Esophagus muscularis mucosa (tissue), 4 donors: ENCODE measurements at regions not wholly inside any gene's neighbourhood (a gene's known extent, or its start where the extent isn't known, plus 50 kb on each side); places are given as distances from the start of the nearest gene placed in this dataset.

ENCODE experiments used
- DNase-seq: peaks from one replicate; pipeline ENCODE4 v3.0.0-alpha.2; 2017; ENCODE audit errors: extremely low spot score
- H3K27ac ChIP-seq, 4 donors: fragments of 200-600 bp; sonication (generic); replicated peaks in 1 of 4; 1 replicate in 3 of 4; 2 replicates in 1 of 4; pipeline ENCODE4 v1.5.1; 2016 to 2019; ENCODE audit warnings: mild to moderate bottlenecking in 1 of 4
- H3K27me3 ChIP-seq, 4 donors: fragments of 200-600 bp; sonication (generic); one replicate each; pipeline versions ENCODE4 v1.5.1 to v1.6.0; 2016 to 2019
- H3K36me3 ChIP-seq, 4 donors: fragments of 200-600 bp; sonication (generic); one replicate each; pipeline ENCODE4 v1.5.1; 2016 to 2019
- H3K4me1 ChIP-seq, 4 donors: fragments of 200-600 bp; sonication (generic); one replicate each; pipeline ENCODE4 v1.5.1; 2016 to 2019
- H3K4me3 ChIP-seq, 4 donors: fragments of 200-600 bp; sonication (generic); 1 replicate in 2 of 4; 2 replicates in 2 of 4; pipeline ENCODE4 v1.5.1; 2016 to 2019; ENCODE audit warnings: mild to moderate bottlenecking in 4 of 4, moderate library complexity in 1 of 4
- H3K9me3 ChIP-seq, 4 donors: fragments of 200-600 bp; sonication (generic); 1 replicate in 3 of 4; 2 replicates in 1 of 4; pipeline ENCODE4 v1.5.1; 2016 to 2019
- CTCF ChIP-seq, 3 experiments: fragments of 200-600 bp in 2 of 3; fragments of 450-650 bp in 1 of 3; sonication (generic) in 2 of 3; IDR thresholded peaks; one replicate each; pipeline ENCODE4 v1.5.1; 2017 to 2019; ENCODE audit warnings: antibody characterized with exemption in 3 of 3, mild to moderate bottlenecking in 2 of 3, moderate library complexity in 1 of 3
- EP300 ChIP-seq: sonication (generic); formaldehyde crosslinking; IDR thresholded peaks from one replicate; pipeline ENCODE4 v1.6.1; 2017; ENCODE audit warnings: antibody characterized with exemption
- POLR2A ChIP-seq: fragments of 450-650 bp; IDR thresholded peaks from one replicate; pipeline ENCODE4 v1.6.1; 2017; ENCODE audit warnings: antibody characterized with exemption, moderate library complexity, mild to moderate bottlenecking, low read depth
- POLR2AphosphoS5 ChIP-seq, 2 donors: sonication (generic); formaldehyde crosslinking; IDR thresholded peaks; one replicate each; pipeline ENCODE4 v1.6.1; 2017; ENCODE audit warnings: antibody characterized with exemption in 2 of 2
- WGBS: methylation state at CpG from one replicate; pipeline ENCODE4 v1.1.5; 2018; 5-methylcytosine and 5-hydroxymethylcytosine counted together
- intact Hi-C: fragments of 100-400 bp; cut with DNase I; formaldehyde crosslinking; loops from one replicate; pipeline ENCODE4 v1.15.1; 2023

GRCh38 chrX:121802881-121803412 lies 755.5 kb downstream of the GLUD2 start:
- peaks cover 0 to 7% (median 0%) of the 10 kb centered on the region in 4 donors for H3K9me3 ChIP-seq
- H3K36me3 ChIP-seq = no peaks in the 10 kb centered on the region
- no peak for DNase-seq
- H3K4me1 ChIP-seq = no peaks in the 10 kb centered on the region
- WGBS = 82% methylated on average over 7 of the region's 7 CpGs
- H3K27me3 ChIP-seq = no peaks in the 10 kb centered on the region
- TF ChIP-seq EP300 (no peak), POLR2AphosphoS5 (IDR thresholded peaks at IDR 0.05) (no peak), CTCF (IDR thresholded peaks at IDR 0.05) (no peak), POLR2A (no peak)
- no peak overlapping the region for H3K27ac ChIP-seq
- intact Hi-C loops = no loop called here
- H3K4me3 ChIP-seq = no peak overlapping the region

GRCh38 chrX:121823406-121823805 lies 776.0 kb downstream of the GLUD2 start:
- Histone ChIP-seq H3K27ac (no peak overlapping the region), H3K4me1 (no peaks in the 10 kb centered on the region), H3K9me3 (no peaks in the 10 kb centered on the region), H3K4me3 (no peak overlapping the region), H3K36me3 (no peaks in the 10 kb centered on the region), H3K27me3 (no peaks in the 10 kb centered on the region)
- 62% methylated on average over 2 of the region's 2 CpGs for WGBS
- no peak for TF ChIP-seq POLR2A
- TF ChIP-seq POLR2AphosphoS5 (IDR thresholded peaks at IDR 0.05) = no peak
- no peak for TF ChIP-seq EP300
- no peak for TF ChIP-seq CTCF (IDR thresholded peaks at IDR 0.05)
- intact Hi-C loops = no loop called here
- no peak for DNase-seq

GRCh38 chrX:121831601-121832000 lies 784.2 kb downstream of the GLUD2 start:
- no peak for DNase-seq
- Histone ChIP-seq H3K27me3 (no peaks in the 10 kb centered on the region), H3K4me1 (no peaks in the 10 kb centered on the region), H3K36me3 (no peaks in the 10 kb centered on the region), H3K27ac (no peak overlapping the region), H3K9me3 (peaks cover 0 to 6% (median 0%) of the 10 kb centered on the region in 4 donors), H3K4me3 (no peak overlapping the region)
- 22% methylated on average over 2 of the region's 2 CpGs for WGBS
- TF ChIP-seq POLR2AphosphoS5 (IDR thresholded peaks at IDR 0.05) (no peak), POLR2A (no peak), CTCF (IDR thresholded peaks at IDR 0.05) (no peak), EP300 (no peak)
- intact Hi-C loops = no loop called here

GRCh38 chrX:121832446-121832845 lies 785.0 kb downstream of the GLUD2 start:
- Histone ChIP-seq H3K27me3 (no peaks in the 10 kb centered on the region), H3K9me3 (peaks cover 0 to 6% (median 0%) of the 10 kb centered on the region in 4 donors), H3K4me3 (no peak overlapping the region), H3K36me3 (no peaks in the 10 kb centered on the region), H3K27ac (no peak overlapping the region), H3K4me1 (no peaks in the 10 kb centered on the region)
- DNase-seq = no peak
- TF ChIP-seq CTCF (IDR thresholded peaks at IDR 0.05) (no peak), POLR2AphosphoS5 (IDR thresholded peaks at IDR 0.05) (no peak), POLR2A (no peak), EP300 (no peak)
- 78% methylated on average over 1 of the region's 1 CpG for WGBS
- intact Hi-C loops = no loop called here

- Histone ChIP-seq H3K27me3 (no peaks in the 10 kb centered on the region), H3K27ac (no peak overlapping the region), H3K4me3 (no peak overlapping the region), H3K4me1 (no peaks in the 10 kb centered on the region), H3K9me3 (peaks cover 0 to 6% (median 0%) of the 10 kb centered on the region in 4 donors), H3K36me3 (no peaks in the 10 kb centered on the region)
- intact Hi-C loops = no loop called here
- no peak for DNase-seq
- TF ChIP-seq CTCF (IDR thresholded peaks at IDR 0.05) (no peak), EP300 (no peak), POLR2A (no peak), POLR2AphosphoS5 (IDR thresholded peaks at IDR 0.05) (no peak)
- WGBS = 53% methylated on average over 1 of the region's 1 CpG
Measured at GRCh38 chrX:121836000-121836399, 788.6 kb downstream of the GLUD2 start.
